GM23248 (cell line): ENCODE measurements at regions not wholly inside any gene's neighbourhood (a gene's known extent, or its start where the extent isn't known, plus 50 kb on each side); places are given as distances from the start of the nearest gene placed in this dataset.

ENCODE experiments used
- EZH2 ChIP-seq: fragments of 200-600 bp; sonication (generic); IDR thresholded peaks from 2 replicates; pipeline ENCODE4 v1.6.1; 2018; ENCODE audit warnings: antibody characterized with exemption, mild to moderate bottlenecking; ENCODE audit not compliant: insufficient read depth, poor library complexity, severe bottlenecking
- EZH2phosphoT487 ChIP-seq: fragments of 200-600 bp; sonication (generic); IDR thresholded peaks from 2 replicates; pipeline ENCODE4 v1.6.1; 2018; ENCODE audit warnings: antibody characterized with exemption, moderate library complexity, mild to moderate bottlenecking, low read depth; ENCODE audit not compliant: insufficient read depth

GRCh38 chr10:84693006-84693405, 364.6 kb downstream of the CCSER2 start:
- TF ChIP-seq EZH2, result no peak
- no peak for TF ChIP-seq EZH2phosphoT487
